ENCODE measurements at regions not wholly inside any gene's neighbourhood (a gene's known extent, or its start where the extent isn't known, plus 50 kb on each side); places are given as distances from the start of the nearest gene placed in this dataset.

GRCh38 chr1:239443361-239443760 lies 57.0 kb downstream of the CHRM3 start:
- TF ChIP-seq, protein P1, sequence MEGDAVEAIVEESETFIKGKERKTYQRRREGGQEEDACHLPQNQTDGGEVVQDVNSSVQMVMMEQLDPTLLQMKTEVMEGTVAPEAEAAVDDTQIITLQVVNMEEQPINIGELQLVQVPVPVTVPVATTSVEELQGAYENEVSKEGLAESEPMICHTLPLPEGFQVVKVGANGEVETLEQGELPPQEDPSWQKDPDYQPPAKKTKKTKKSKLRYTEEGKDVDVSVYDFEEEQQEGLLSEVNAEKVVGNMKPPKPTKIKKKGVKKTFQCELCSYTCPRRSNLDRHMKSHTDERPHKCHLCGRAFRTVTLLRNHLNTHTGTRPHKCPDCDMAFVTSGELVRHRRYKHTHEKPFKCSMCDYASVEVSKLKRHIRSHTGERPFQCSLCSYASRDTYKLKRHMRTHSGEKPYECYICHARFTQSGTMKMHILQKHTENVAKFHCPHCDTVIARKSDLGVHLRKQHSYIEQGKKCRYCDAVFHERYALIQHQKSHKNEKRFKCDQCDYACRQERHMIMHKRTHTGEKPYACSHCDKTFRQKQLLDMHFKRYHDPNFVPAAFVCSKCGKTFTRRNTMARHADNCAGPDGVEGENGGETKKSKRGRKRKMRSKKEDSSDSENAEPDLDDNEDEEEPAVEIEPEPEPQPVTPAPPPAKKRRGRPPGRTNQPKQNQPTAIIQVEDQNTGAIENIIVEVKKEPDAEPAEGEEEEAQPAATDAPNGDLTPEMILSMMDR (conservative IDR thresholded peaks at IDR 0.05; ENCODE audit: low read depth in 2 of 2) = no peak
- no peak for TF ChIP-seq EZH2 (IDR thresholded peaks at IDR 0.05; ENCODE audit: low read depth, unreplicated experiment)

Data from GM23338 (cell line).